GM21723 (cell line): ENCODE measurements at regions not wholly inside any gene's neighbourhood (a gene's known extent, or its start where the extent isn't known, plus 50 kb on each side); places are given as distances from the start of the nearest gene placed in this dataset.

ENCODE experiments used
- ATAC-seq: cut with Tn5 transposase; IDR thresholded peaks from one replicate; pipeline ENCODE4 v1.9.1; 2021; ENCODE audit warnings: mild to moderate bottlenecking, moderate library complexity; ENCODE audit not compliant: unreplicated experiment

GRCh38 chr14:78071016-78071549 lies 99.1 kb upstream of the NRXN3 start:
- ATAC-seq, result no peak

GRCh38 chr14:78073028-78073427 lies 97.1 kb upstream of the NRXN3 start:
- ATAC-seq, result no peak

GRCh38 chr14:78074561-78074960 lies 95.6 kb upstream of the NRXN3 start:
- ATAC-seq, result no peak

- ATAC-seq, result no peak
These were observed 95.1 kb upstream of the NRXN3 start for GRCh38 chr14:78075033-78075432.

- no peak for ATAC-seq
These were observed 94.5 kb upstream of the NRXN3 start for GRCh38 chr14:78075555-78076277.

GRCh38 chr14:78081245-78081644 lies 88.9 kb upstream of the NRXN3 start:
- ATAC-seq, result no peak

- no peak for ATAC-seq
These were observed 86.3 kb upstream of the NRXN3 start for GRCh38 chr14:78083837-78084236.

GRCh38 chr14:78086342-78086741 lies 83.8 kb upstream of the NRXN3 start:
- no peak for ATAC-seq

GRCh38 chr14:78088916-78089315 lies 81.3 kb upstream of the NRXN3 start:
- no peak for ATAC-seq

GRCh38 chr14:78090864-78091263 lies 79.3 kb upstream of the NRXN3 start:
- ATAC-seq, result no peak

GRCh38 chr14:78091361-78091760 lies 78.8 kb upstream of the NRXN3 start:
- no peak for ATAC-seq

GRCh38 chr14:78092040-78092439 lies 78.1 kb upstream of the NRXN3 start:
- ATAC-seq, result no peak

- no peak for ATAC-seq
These were observed 66.9 kb upstream of the NRXN3 start for GRCh38 chr14:78103271-78103670.

- ATAC-seq, result no peak
These were observed 66.0 kb upstream of the NRXN3 start for GRCh38 chr14:78104160-78104559.

- ATAC-seq, result no peak
These were observed 65.5 kb upstream of the NRXN3 start for GRCh38 chr14:78104655-78105054.

- ATAC-seq, result no peak
These were observed 63.8 kb upstream of the NRXN3 start for GRCh38 chr14:78106381-78106780.

- ATAC-seq, result no peak
These were observed 63.0 kb upstream of the NRXN3 start for GRCh38 chr14:78107166-78107565.

GRCh38 chr14:78119440-78119839 lies 50.7 kb upstream of the NRXN3 start:
- ATAC-seq, result no peak
